SK-N-SH (cell line): ENCODE measurements at regions not wholly inside any gene's neighbourhood (a gene's known extent, or its start where the extent isn't known, plus 50 kb on each side); places are given as distances from the start of the nearest gene placed in this dataset.

Experiments
- CTCF ChIP-seq: fragments of 200-600 bp; sonication (generic); IDR thresholded peaks from 2 replicates; pipeline ENCODE4 v1.6.1; 2017; ENCODE audit warnings: antibody characterized with exemption, mild to moderate bottlenecking, moderate library complexity
- POLR2AphosphoS5 ChIP-seq: IDR thresholded peaks from 2 replicates; pipeline ENCODE4 v1.6.1; 2012; ENCODE audit warnings: low read depth, low read length

- no peak for TF ChIP-seq POLR2AphosphoS5
- no peak for TF ChIP-seq CTCF
Observed at GRCh38 chr6:134619077-134619476, 301.2 kb upstream of the SGK1 start.
